GM12865 (cell line): ENCODE measurements at regions not wholly inside any gene's neighbourhood (a gene's known extent, or its start where the extent isn't known, plus 50 kb on each side); places are given as distances from the start of the nearest gene placed in this dataset.

Experiments used
- DNase-seq: peaks from one replicate; pipeline ENCODE4 v3.0.0; 2010; ENCODE audit warnings: low read depth
- H3K4me3 ChIP-seq: 2 replicates; pipeline ENCODE4 v1.5.1; 2011; ENCODE audit warnings: mild to moderate bottlenecking, low read depth, low read length, control low read depth
- TF ChIP-seq, protein P1 (sequence below): IDR thresholded peaks from 2 replicates; pipeline ENCODE4 v1.5.1; 2011; ENCODE audit warnings: low read length, control low read depth, low read depth, inconsistent platforms; ENCODE audit not compliant: insufficient read depth; ENCODE audit errors: missing control alignments

DNA sequence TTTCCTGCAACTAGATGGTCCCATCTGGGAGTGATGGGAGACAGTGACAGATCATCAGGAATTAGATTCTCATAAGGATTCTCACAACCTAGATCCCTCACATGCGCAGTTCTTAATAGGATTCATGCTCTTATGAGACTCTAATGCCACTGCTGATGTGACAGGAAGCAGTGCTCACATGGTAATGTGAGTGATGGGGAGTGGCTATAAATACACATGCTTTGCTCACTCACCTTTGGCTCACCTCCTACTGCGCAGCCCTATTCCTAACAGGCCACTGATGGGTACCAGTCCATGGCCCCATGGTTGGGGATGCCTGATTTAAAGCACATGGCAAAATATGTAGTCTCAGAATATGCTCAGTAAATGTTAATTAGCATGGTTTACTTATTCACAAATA lies 80.6 kb upstream of the MBOAT1 start:
- no peak overlapping the region for H3K4me3 ChIP-seq
- no peak for DNase-seq
- TF ChIP-seq, protein P1, sequence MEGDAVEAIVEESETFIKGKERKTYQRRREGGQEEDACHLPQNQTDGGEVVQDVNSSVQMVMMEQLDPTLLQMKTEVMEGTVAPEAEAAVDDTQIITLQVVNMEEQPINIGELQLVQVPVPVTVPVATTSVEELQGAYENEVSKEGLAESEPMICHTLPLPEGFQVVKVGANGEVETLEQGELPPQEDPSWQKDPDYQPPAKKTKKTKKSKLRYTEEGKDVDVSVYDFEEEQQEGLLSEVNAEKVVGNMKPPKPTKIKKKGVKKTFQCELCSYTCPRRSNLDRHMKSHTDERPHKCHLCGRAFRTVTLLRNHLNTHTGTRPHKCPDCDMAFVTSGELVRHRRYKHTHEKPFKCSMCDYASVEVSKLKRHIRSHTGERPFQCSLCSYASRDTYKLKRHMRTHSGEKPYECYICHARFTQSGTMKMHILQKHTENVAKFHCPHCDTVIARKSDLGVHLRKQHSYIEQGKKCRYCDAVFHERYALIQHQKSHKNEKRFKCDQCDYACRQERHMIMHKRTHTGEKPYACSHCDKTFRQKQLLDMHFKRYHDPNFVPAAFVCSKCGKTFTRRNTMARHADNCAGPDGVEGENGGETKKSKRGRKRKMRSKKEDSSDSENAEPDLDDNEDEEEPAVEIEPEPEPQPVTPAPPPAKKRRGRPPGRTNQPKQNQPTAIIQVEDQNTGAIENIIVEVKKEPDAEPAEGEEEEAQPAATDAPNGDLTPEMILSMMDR: no peak

DNA sequence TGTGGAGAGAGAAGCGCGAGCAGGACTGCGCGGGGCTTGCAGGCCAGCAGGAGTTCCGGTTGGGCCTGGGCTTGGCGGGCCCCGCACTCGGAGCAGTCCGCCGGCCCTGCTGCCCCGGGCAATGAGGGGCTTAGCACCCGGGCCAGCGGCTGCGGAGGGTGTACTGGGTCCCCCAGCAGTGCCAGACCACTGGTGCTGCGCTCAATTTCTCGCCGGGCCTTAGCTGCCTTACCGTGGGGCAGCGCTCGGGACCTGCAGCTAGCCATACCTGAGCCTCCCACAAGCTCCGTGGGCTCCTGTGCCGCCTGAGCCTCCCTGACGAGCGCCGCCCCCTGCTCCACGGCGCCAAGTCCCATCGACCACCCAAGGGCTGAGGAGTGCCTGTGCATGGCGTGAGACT lies 89.0 kb upstream of the MBOAT1 start:
- DNase-seq: no peak
- no peak overlapping the region for H3K4me3 ChIP-seq
- TF ChIP-seq, protein P1: no peak

DNA sequence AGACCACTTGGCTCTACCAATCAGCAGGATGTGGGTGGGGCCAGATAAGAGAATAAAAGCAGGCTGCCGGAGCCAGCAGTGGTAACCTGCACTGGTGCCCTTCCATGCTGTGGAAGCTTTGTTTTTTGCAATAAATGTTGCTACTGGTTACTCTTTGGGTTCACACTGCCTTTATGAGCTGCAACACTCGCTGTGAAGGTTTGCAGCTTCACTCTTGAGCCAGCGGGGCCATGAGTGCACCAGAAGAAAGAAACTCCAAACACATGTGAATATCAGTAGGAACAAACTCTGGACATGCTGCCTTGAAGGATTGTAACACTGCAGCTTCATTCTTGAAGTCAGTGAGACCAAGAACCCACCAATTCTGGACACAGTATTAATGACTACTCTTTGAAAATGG lies 89.9 kb upstream of the MBOAT1 start:
- no peak for DNase-seq
- TF ChIP-seq, protein P1: no peak
- no peak overlapping the region for H3K4me3 ChIP-seq

DNA sequence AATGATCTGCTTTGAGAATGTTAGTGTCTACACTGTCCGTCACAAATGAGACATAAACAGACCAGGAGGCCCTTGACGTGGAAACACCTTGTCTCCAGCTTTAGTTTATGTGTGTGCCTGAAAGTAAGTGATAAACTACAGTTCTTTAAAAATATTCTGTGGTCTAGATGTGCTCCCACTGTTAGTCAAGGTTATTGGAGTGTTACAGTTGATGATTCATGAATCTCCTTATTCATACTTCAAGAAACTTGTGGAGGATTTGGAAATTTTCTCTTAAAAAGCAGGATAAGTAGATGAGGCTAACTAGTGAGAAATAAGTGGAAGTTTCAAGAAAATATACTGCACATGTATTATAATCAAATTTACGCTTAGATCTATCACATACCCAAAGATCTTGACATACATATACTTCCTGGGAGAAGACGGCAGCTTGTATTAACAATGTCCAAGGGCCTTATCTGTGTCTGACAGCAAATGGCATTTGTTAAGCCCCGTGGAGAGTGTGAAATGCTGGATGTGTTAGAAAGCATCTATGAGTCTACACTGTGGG lies 90.5 kb upstream of the MBOAT1 start:
- H3K4me3 ChIP-seq: no peak overlapping the region
- DNase-seq: no peak
- TF ChIP-seq, protein P1: no peak

DNA sequence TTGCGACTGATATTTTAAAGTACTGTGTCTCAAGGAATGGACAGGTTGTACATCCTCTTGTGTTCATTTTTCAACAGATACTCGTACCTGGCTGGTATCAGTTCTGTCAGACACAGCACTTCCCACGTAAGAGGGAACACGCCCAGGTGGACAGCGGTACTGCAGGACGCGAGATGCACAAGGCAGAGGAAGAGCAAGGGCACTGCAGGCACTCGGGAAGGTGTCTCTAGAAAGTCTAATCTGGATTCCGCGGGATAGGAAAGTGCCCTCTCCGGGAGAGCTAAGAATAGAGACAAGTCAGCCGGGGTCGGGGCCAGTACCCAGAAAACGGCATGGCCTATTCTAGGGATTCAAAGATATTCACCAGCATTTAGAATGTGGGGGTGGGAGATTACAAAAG lies 94.2 kb upstream of the MBOAT1 start:
- H3K4me3 ChIP-seq: no peak overlapping the region
- DNase-seq: no peak
- TF ChIP-seq, protein P1: no peak

DNA sequence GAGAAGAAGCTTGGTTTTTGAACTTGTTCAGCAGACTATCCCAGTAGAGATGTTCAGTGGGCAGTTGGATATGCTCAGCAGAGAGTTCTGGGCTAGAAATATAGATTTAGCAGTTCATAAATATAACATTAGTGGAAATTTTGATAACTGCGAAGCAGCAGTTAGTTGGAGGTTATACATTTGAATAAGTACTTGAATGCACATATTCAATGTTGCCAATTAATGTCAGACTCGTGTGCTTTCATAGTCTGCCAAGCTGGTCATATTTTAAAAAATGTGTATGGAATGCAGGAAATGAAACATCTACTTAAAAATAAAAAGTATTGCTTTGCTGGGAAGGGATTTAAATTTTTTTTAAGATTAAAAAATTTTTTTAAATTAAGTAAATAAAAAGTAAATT lies 92.5 kb upstream of the E2F3 start:
- DNase-seq: no peak
- TF ChIP-seq, protein P1: no peak
- no peak overlapping the region for H3K4me3 ChIP-seq

DNA sequence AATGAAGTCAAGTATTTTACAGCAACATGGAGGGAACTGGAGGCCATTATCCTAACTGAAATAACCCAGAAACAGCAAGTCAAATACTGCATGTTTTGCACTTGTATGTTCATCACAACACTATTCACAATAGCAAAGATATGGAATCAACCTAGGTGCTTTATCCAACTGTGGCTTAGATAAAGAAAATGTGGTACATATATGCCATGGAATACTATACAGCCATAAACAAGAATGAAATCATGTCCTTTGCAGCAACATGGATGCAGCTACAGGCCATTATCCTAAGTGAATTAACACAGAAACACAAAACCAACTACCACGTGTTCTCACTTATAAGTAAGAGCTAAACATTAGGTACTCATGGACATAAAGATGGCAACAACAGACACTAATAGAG lies 91.5 kb upstream of the E2F3 start:
- no peak for DNase-seq
- no peak overlapping the region for H3K4me3 ChIP-seq
- TF ChIP-seq, protein P1: no peak
